A204.1 (cell line): ENCODE measurements at regions not wholly inside any gene's neighbourhood (a gene's known extent, or its start where the extent isn't known, plus 50 kb on each side); places are given as distances from the start of the nearest gene placed in this dataset.

Experiments used
- FAIRE-seq: peaks from 2 replicates; lab custom pipeline; 2012; peaks lifted over from hg19 to GRCh38; lab: Jason Lieb, UNC

GRCh38 chr21:27636656-27637055, 669.8 kb upstream of the ADAMTS5 start:
- FAIRE-seq, result no peak

GRCh38 chr21:27633631-27634030, 666.7 kb upstream of the ADAMTS5 start:
- no peak for FAIRE-seq

GRCh38 chr21:27631471-27631870, 664.6 kb upstream of the ADAMTS5 start:
- FAIRE-seq, result no peak

GRCh38 chr21:27622631-27623030, 655.7 kb upstream of the ADAMTS5 start:
- FAIRE-seq, result no peak

- no peak for FAIRE-seq
These were observed 647.3 kb upstream of the ADAMTS5 start for GRCh38 chr21:27614231-27614630.

- FAIRE-seq, result no peak
These were observed 639.5 kb upstream of the ADAMTS5 start for GRCh38 chr21:27606422-27606821.

GRCh38 chr21:27596196-27596595, 629.3 kb upstream of the ADAMTS5 start:
- no peak for FAIRE-seq

- FAIRE-seq, result no peak
These were observed 628.8 kb upstream of the ADAMTS5 start for GRCh38 chr21:27595716-27596115.

GRCh38 chr21:27590271-27590670, 623.4 kb upstream of the ADAMTS5 start:
- FAIRE-seq, result no peak

GRCh38 chr21:27589781-27590180, 622.9 kb upstream of the ADAMTS5 start:
- no peak for FAIRE-seq

- FAIRE-seq, result no peak
These were observed 620.1 kb upstream of the ADAMTS5 start for GRCh38 chr21:27586986-27587385.

- no peak for FAIRE-seq
These were observed 619.4 kb upstream of the ADAMTS5 start for GRCh38 chr21:27586326-27586725.

- no peak for FAIRE-seq
These were observed 617.4 kb upstream of the ADAMTS5 start for GRCh38 chr21:27584256-27584655.

- FAIRE-seq, result no peak
These were observed 616.1 kb upstream of the ADAMTS5 start for GRCh38 chr21:27582948-27583430.

- FAIRE-seq, result no peak
These were observed 615.5 kb upstream of the ADAMTS5 start for GRCh38 chr21:27582246-27582947.

GRCh38 chr21:27581168-27581567, 614.3 kb upstream of the ADAMTS5 start:
- FAIRE-seq, result no peak

- FAIRE-seq, result no peak
These were observed 613.4 kb upstream of the ADAMTS5 start for GRCh38 chr21:27580276-27580675.

GRCh38 chr21:27578741-27579265, 611.9 kb upstream of the ADAMTS5 start:
- no peak for FAIRE-seq

- FAIRE-seq, result no peak
These were observed 605.8 kb upstream of the ADAMTS5 start for GRCh38 chr21:27572696-27573095.

GRCh38 chr21:27571706-27572105, 604.8 kb upstream of the ADAMTS5 start:
- no peak for FAIRE-seq

GRCh38 chr21:27570306-27570868, 603.5 kb upstream of the ADAMTS5 start:
- no peak for FAIRE-seq

- no peak for FAIRE-seq
These were observed 602.9 kb upstream of the ADAMTS5 start for GRCh38 chr21:27569831-27570230.

GRCh38 chr21:27569091-27569490, 602.2 kb upstream of the ADAMTS5 start:
- FAIRE-seq, result no peak

GRCh38 chr21:27567381-27567780, 600.5 kb upstream of the ADAMTS5 start:
- FAIRE-seq, result no peak
